Stomach smooth muscle (tissue), 2 donors: ENCODE measurements at regions not wholly inside any gene's neighbourhood (a gene's known extent, or its start where the extent isn't known, plus 50 kb on each side); places are given as distances from the start of the nearest gene placed in this dataset.
A peak's percentile ranks its signal among the peaks of the same experiment; 100 is the strongest.

Experiments
- H3K27ac ChIP-seq: one replicate; pipeline ENCODE4 v1.7.0; 2013; ENCODE audit warnings: mild to moderate bottlenecking, low read length, inconsistent platforms
- H3K27me3 ChIP-seq, 2 donors: one replicate each; pipeline ENCODE4 v1.7.0; 2013; ENCODE audit warnings: low read length in 2 of 2; ENCODE audit not compliant: insufficient read depth in 2 of 2, control insufficient read depth in 1 of 2
- H3K36me3 ChIP-seq, 2 donors: one replicate each; pipeline ENCODE4 v1.7.0; 2013; ENCODE audit warnings: low read length in 2 of 2; ENCODE audit not compliant: control insufficient read depth in 2 of 2, insufficient read depth in 2 of 2
- H3K4me1 ChIP-seq: one replicate; pipeline ENCODE4 v1.7.0; 2013; ENCODE audit warnings: low read length; ENCODE audit not compliant: control insufficient read depth, insufficient read depth
- H3K4me3 ChIP-seq, 2 donors: one replicate each; pipeline ENCODE4 v1.7.0; 2013; ENCODE audit warnings: low read length in 2 of 2
- H3K9ac ChIP-seq, 2 donors: one replicate each; pipeline ENCODE4 v1.7.0; 2013; ENCODE audit warnings: low read length in 2 of 2, mild to moderate bottlenecking in 1 of 2
- H3K9me3 ChIP-seq, 2 donors: one replicate each; pipeline ENCODE4 v1.7.0; 2013; ENCODE audit warnings: low read length in 2 of 2; ENCODE audit not compliant: control insufficient read depth in 2 of 2
- donor health status: healthy.
- donor health status: Pancreatic carcinoma.

- peak overlapping the region; percentile 65 for H3K27ac ChIP-seq
- H3K9ac ChIP-seq = no peak overlapping the region
- no peaks in the 10 kb centered on the region for H3K27me3 ChIP-seq
- H3K9me3 ChIP-seq = no peaks in the 10 kb centered on the region
- H3K4me1 ChIP-seq = peaks cover 15% of the 10 kb centered on the region
- H3K36me3 ChIP-seq = no peaks in the 10 kb centered on the region
- H3K4me3 ChIP-seq = no peak overlapping the region
Observed at GRCh38 chr4:123555807-123556273, 159.2 kb downstream of the SPRY1 start.

- Histone ChIP-seq H3K27ac (no peak overlapping the region), H3K9me3 (no peaks in the 10 kb centered on the region), H3K27me3 (no peaks in the 10 kb centered on the region), H3K9ac (no peak overlapping the region), H3K4me3 (no peak overlapping the region), H3K4me1 (peaks cover 15% of the 10 kb centered on the region), H3K36me3 (no peaks in the 10 kb centered on the region)
Observed at GRCh38 chr4:123556526-123556925, 159.9 kb downstream of the SPRY1 start.

- H3K36me3 ChIP-seq = no peaks in the 10 kb centered on the region
- no peak overlapping the region for H3K9ac ChIP-seq
- H3K4me1 ChIP-seq = peaks cover 15% of the 10 kb centered on the region
- H3K27me3 ChIP-seq = no peaks in the 10 kb centered on the region
- no peak overlapping the region for H3K27ac ChIP-seq
- no peaks in the 10 kb centered on the region for H3K9me3 ChIP-seq
- H3K4me3 ChIP-seq = no peak overlapping the region
Observed at GRCh38 chr4:123557857-123558536, 161.4 kb downstream of the SPRY1 start.

GRCh38 chr4:123558865-123559264 lies 162.3 kb downstream of the SPRY1 start:
- H3K4me3 ChIP-seq = no peak overlapping the region
- H3K27me3 ChIP-seq = no peaks in the 10 kb centered on the region
- no peak overlapping the region for H3K9ac ChIP-seq
- no peaks in the 10 kb centered on the region for H3K36me3 ChIP-seq
- no peaks in the 10 kb centered on the region for H3K9me3 ChIP-seq
- no peak overlapping the region for H3K27ac ChIP-seq
- peaks cover 15% of the 10 kb centered on the region for H3K4me1 ChIP-seq

- H3K27me3 ChIP-seq = no peaks in the 10 kb centered on the region
- no peak overlapping the region for H3K4me3 ChIP-seq
- no peaks in the 10 kb centered on the region for H3K9me3 ChIP-seq
- H3K27ac ChIP-seq = no peak overlapping the region
- peaks cover 8% of the 10 kb centered on the region for H3K4me1 ChIP-seq
- H3K9ac ChIP-seq = no peak overlapping the region
- no peaks in the 10 kb centered on the region for H3K36me3 ChIP-seq
Observed at GRCh38 chr4:123559955-123560871, 163.6 kb downstream of the SPRY1 start.

- Histone ChIP-seq H3K36me3 (no peaks in the 10 kb centered on the region), H3K27ac (no peak overlapping the region), H3K9ac (no peak overlapping the region), H3K9me3 (no peaks in the 10 kb centered on the region), H3K27me3 (no peaks in the 10 kb centered on the region), H3K4me1 (no peaks in the 10 kb centered on the region), H3K4me3 (no peak overlapping the region)
Observed at GRCh38 chr4:123561525-123561924, 164.9 kb downstream of the SPRY1 start.

GRCh38 chr4:123562994-123563750 lies 166.6 kb downstream of the SPRY1 start:
- H3K27me3 ChIP-seq = no peaks in the 10 kb centered on the region
- H3K4me1 ChIP-seq = no peaks in the 10 kb centered on the region
- no peak overlapping the region for H3K4me3 ChIP-seq
- no peaks in the 10 kb centered on the region for H3K9me3 ChIP-seq
- H3K9ac ChIP-seq = no peak overlapping the region
- no peak overlapping the region for H3K27ac ChIP-seq
- no peaks in the 10 kb centered on the region for H3K36me3 ChIP-seq

GRCh38 chr4:123564758-123565346 lies 168.3 kb downstream of the SPRY1 start:
- Histone ChIP-seq H3K4me1 (no peaks in the 10 kb centered on the region), H3K27me3 (no peaks in the 10 kb centered on the region), H3K4me3 (no peak overlapping the region), H3K9me3 (no peaks in the 10 kb centered on the region), H3K36me3 (no peaks in the 10 kb centered on the region), H3K27ac (no peak overlapping the region), H3K9ac (no peak overlapping the region)

- Histone ChIP-seq H3K9ac (no peak overlapping the region), H3K9me3 (no peaks in the 10 kb centered on the region), H3K4me3 (no peak overlapping the region), H3K4me1 (no peaks in the 10 kb centered on the region), H3K27me3 (no peaks in the 10 kb centered on the region), H3K27ac (no peak overlapping the region), H3K36me3 (no peaks in the 10 kb centered on the region)
Observed at GRCh38 chr4:123568936-123569335, 172.3 kb downstream of the SPRY1 start.

GRCh38 chr4:123569541-123569940 lies 172.9 kb downstream of the SPRY1 start:
- Histone ChIP-seq H3K9ac (no peak overlapping the region), H3K27me3 (no peaks in the 10 kb centered on the region), H3K9me3 (no peaks in the 10 kb centered on the region), H3K4me3 (no peak overlapping the region), H3K27ac (no peak overlapping the region), H3K4me1 (no peaks in the 10 kb centered on the region), H3K36me3 (no peaks in the 10 kb centered on the region)
